Globus pallidus (tissue), 1 donor: ENCODE measurements at regions not wholly inside any gene's neighbourhood (a gene's known extent, or its start where the extent isn't known, plus 50 kb on each side); places are given as distances from the start of the nearest gene placed in this dataset.

Experiments used
- DNase-seq: peaks from one replicate; pipeline ENCODE4 v3.0.0-alpha.2; 2015; ENCODE audit warnings: low spot score

- no peak for DNase-seq
These were observed 127.5 kb upstream of the RMST start for GRCh38 chr12:97335115-97335514.

- no peak for DNase-seq
These were observed 125.5 kb upstream of the RMST start for GRCh38 chr12:97336900-97337751.

- DNase-seq: no peak
These were observed 120.5 kb upstream of the RMST start for GRCh38 chr12:97342130-97342529.

GRCh38 chr12:97347956-97348355 is 114.6 kb upstream of the RMST start:
- DNase-seq: no peak

- no peak for DNase-seq
These were observed 104.2 kb upstream of the RMST start for GRCh38 chr12:97358361-97358760.

- no peak for DNase-seq
These were observed 103.4 kb upstream of the RMST start for GRCh38 chr12:97359021-97359690.

GRCh38 chr12:97363693-97364092 is 98.9 kb upstream of the RMST start:
- no peak for DNase-seq

- no peak for DNase-seq
These were observed 94.0 kb upstream of the RMST start for GRCh38 chr12:97368462-97369163.

- DNase-seq: no peak
These were observed 87.3 kb upstream of the RMST start for GRCh38 chr12:97375310-97375709.

GRCh38 chr12:97380440-97380839 is 82.2 kb upstream of the RMST start:
- peak; percentile 59 for DNase-seq

- no peak for DNase-seq
These were observed 77.5 kb upstream of the RMST start for GRCh38 chr12:97385121-97385520.

- DNase-seq: peak; percentile 49
These were observed 76.4 kb upstream of the RMST start for GRCh38 chr12:97386133-97386581.

- no peak for DNase-seq
These were observed 74.8 kb upstream of the RMST start for GRCh38 chr12:97387844-97388243.

- no peak for DNase-seq
These were observed 67.9 kb upstream of the RMST start for GRCh38 chr12:97394657-97395056.

- DNase-seq: no peak
These were observed 65.6 kb upstream of the RMST start for GRCh38 chr12:97397008-97397407.

- DNase-seq: no peak
These were observed 63.9 kb upstream of the RMST start for GRCh38 chr12:97398704-97399103.

GRCh38 chr12:97404093-97404492 is 58.5 kb upstream of the RMST start:
- DNase-seq: no peak

- DNase-seq: peak; percentile 47
These were observed 58.1 kb upstream of the RMST start for GRCh38 chr12:97404543-97404942.

GRCh38 chr12:97408363-97408762 is 54.2 kb upstream of the RMST start:
- DNase-seq: no peak

GRCh38 chr12:97411341-97411740 is 51.3 kb upstream of the RMST start:
- no peak for DNase-seq
